Cardiac muscle cell (in vitro differentiated cells and primary cell): ENCODE measurements at regions not wholly inside any gene's neighbourhood (a gene's known extent, or its start where the extent isn't known, plus 50 kb on each side); places are given as distances from the start of the nearest gene placed in this dataset.

Experiments
- DNase-seq, 2 donors: peaks; one replicate each; pipeline versions ENCODE4 v3.0.0 to v3.0.0-alpha.2; 2010 to 2017; ENCODE audit warnings: low read depth in 1 of 2, low spot score in 1 of 2
- H3K27ac ChIP-seq: fragments of 200-600 bp; sonication (generic); 2 replicates; pipeline ENCODE4 v1.5.1; 2016
- H3K27me3 ChIP-seq: fragments of 200-600 bp; sonication (generic); 2 replicates; pipeline ENCODE4 v1.6.0; 2016; ENCODE audit warnings: control low read depth
- H3K36me3 ChIP-seq: fragments of 200-600 bp; sonication (generic); 2 replicates; pipeline ENCODE4 v1.5.1; 2016; ENCODE audit warnings: control low read depth
- H3K4me1 ChIP-seq: fragments of 200-600 bp; sonication (generic); 2 replicates; pipeline ENCODE4 v1.8.1; 2017; ENCODE audit warnings: low read depth, mild to moderate bottlenecking, mixed run types
- H3K4me3 ChIP-seq: fragments of 200-600 bp; sonication (generic); 2 replicates; pipeline ENCODE4 v1.5.1; 2016; ENCODE audit warnings: mild to moderate bottlenecking
- H3K9me3 ChIP-seq: fragments of 200-600 bp; sonication (generic); 2 replicates; pipeline ENCODE4 v1.5.1; 2017; ENCODE audit warnings: low read depth, mild to moderate bottlenecking, control low read depth
- TF ChIP-seq, protein P1 (sequence below): IDR thresholded peaks from 2 replicates; pipeline ENCODE4 v1.5.1; 2012; ENCODE audit warnings: low read depth, mild to moderate bottlenecking, low read length

DNA sequence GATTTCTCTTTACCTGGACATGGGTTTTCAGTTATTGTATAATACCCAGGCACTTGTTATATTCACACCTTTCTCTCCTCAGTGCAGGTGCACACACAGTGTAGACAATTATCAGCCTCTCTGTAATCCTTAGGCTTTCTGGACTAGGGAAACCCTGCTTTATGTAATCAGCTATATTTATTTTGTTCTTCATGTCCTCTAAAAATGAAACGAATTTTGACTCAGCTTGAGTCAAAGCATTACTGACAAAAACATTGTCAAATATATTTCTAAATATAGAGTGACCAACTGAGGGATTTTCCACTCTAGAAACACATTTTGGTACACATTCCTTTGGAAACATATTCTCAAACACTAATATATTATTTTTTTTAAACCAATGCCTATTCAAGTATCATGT lies 144.8 kb upstream of the GULP1 start:
- TF ChIP-seq, protein P1, sequence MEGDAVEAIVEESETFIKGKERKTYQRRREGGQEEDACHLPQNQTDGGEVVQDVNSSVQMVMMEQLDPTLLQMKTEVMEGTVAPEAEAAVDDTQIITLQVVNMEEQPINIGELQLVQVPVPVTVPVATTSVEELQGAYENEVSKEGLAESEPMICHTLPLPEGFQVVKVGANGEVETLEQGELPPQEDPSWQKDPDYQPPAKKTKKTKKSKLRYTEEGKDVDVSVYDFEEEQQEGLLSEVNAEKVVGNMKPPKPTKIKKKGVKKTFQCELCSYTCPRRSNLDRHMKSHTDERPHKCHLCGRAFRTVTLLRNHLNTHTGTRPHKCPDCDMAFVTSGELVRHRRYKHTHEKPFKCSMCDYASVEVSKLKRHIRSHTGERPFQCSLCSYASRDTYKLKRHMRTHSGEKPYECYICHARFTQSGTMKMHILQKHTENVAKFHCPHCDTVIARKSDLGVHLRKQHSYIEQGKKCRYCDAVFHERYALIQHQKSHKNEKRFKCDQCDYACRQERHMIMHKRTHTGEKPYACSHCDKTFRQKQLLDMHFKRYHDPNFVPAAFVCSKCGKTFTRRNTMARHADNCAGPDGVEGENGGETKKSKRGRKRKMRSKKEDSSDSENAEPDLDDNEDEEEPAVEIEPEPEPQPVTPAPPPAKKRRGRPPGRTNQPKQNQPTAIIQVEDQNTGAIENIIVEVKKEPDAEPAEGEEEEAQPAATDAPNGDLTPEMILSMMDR, result no peak
- no peak overlapping the region for H3K4me3 ChIP-seq

DNA sequence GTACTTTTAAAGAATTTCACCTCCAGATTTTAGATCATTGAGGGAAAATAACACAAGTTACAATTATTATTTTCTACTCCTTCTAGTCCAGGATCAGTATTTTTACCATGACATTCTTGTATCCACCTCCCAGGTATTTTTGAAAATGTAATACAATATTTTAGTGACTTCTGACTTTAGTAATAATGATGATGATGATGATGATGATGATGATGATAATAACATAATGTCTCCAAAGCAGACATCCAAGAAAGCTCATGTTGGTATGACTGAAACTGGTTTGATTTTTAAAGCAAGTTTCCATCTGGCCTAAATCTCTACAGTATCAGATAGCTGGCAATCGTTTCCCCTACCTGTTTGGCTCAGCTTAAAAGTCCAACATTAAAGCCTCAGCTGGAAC lies 140.0 kb upstream of the GULP1 start:
- no peaks in the 10 kb centered on the region for H3K36me3 ChIP-seq
- no peak overlapping the region for H3K4me3 ChIP-seq
- H3K4me1 ChIP-seq, result no peaks in the 10 kb centered on the region
- H3K27me3 ChIP-seq, result no peaks in the 10 kb centered on the region
- DNase-seq, result no peak
- no peaks in the 10 kb centered on the region for H3K9me3 ChIP-seq
- TF ChIP-seq, protein P1, result no peak
- H3K27ac ChIP-seq, result no peak overlapping the region

More for the DNA sequence above, 144.8 kb upstream of the GULP1 start:
- Histone ChIP-seq H3K27ac (no peak overlapping the region), H3K27me3 (no peaks in the 10 kb centered on the region), H3K36me3 (no peaks in the 10 kb centered on the region), H3K9me3 (no peaks in the 10 kb centered on the region), H3K4me1 (no peaks in the 10 kb centered on the region)
- DNase-seq, result no peak

DNA sequence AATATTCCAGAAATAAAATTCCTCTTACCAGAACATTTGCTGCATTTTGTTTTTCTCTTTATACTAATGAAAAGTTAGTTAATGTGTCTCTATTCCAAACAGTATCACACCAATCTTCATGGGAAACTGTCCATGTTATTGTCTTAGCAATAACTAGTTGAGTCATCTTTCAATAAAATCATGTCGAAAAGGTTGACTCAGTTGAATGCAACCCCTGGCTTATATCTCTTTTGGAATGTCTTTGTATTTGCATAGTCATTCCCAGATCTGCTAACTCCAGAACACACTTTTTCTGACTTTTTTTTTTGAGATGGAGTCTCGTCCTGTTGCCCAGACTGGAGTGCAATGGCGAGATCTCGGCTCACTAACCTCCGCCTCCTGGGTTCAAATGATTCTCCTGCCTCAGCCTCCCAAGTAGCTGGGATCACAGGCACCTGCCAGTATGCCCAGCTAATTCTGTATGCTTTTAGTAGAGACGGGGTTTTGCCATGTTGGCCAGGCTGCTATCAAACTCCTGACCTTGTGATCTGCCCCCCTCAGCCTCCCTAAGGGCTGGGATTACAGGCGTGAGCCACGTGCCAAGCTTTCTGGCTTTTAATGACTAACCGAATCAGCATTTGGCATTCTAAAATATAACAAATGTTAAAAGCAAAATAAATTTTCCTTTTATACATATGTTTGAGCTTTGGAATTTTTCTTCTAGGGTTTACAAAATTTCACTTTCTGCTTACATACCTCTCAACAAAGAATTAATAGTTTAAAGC lies 133.2 kb upstream of the GULP1 start:
- Histone ChIP-seq H3K27me3 (no peaks in the 10 kb centered on the region), H3K27ac (no peak overlapping the region), H3K9me3 (no peaks in the 10 kb centered on the region), H3K36me3 (no peaks in the 10 kb centered on the region), H3K4me1 (no peaks in the 10 kb centered on the region), H3K4me3 (no peak overlapping the region)
- no peak for DNase-seq
- TF ChIP-seq, protein P1, result no peak

DNA sequence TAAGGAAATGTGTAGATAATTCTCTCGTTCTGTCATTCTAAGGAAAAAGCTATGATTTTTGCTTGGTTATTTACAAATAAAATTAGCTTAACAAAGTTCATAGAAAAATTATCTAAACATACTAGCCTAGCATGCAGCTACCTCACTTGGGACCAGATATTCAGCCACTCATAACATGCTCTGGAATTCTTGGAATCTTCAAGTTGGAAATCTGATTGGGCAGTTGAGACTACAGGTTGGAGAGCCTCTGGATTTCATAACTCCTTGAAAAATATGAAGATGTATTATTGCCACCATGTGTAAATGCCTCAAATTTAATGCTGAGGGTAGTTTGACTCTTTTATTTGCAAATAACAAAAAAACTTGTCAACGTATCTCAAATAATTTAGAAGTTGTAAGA lies 132.2 kb upstream of the GULP1 start:
- Histone ChIP-seq H3K36me3 (no peaks in the 10 kb centered on the region), H3K27me3 (no peaks in the 10 kb centered on the region), H3K9me3 (no peaks in the 10 kb centered on the region), H3K4me3 (no peak overlapping the region), H3K4me1 (no peaks in the 10 kb centered on the region), H3K27ac (no peak overlapping the region)
- no peak for DNase-seq
- TF ChIP-seq, protein P1, result no peak

DNA sequence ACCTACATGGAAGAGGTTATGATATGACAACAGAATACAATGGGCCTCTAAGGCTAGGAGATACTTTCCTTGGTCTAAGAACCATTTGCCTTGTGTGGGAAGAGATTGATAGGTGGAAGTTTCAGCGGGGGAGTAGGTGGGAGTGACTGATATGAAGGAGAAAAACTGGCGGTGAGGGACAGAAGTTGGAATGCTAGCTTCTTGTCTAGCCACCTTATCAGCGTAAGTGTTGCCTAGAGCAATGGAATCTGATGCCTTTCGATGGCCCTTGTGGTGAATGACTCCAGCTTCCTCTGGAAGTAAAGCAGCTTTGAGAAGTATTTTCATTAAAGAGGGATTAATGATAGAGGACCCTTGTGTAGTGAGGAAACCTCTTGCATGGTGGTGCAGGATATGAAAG lies 121.3 kb upstream of the GULP1 start:
- TF ChIP-seq, protein P1, result no peak
- H3K4me1 ChIP-seq, result no peaks in the 10 kb centered on the region
- no peaks in the 10 kb centered on the region for H3K9me3 ChIP-seq
- H3K27me3 ChIP-seq, result no peaks in the 10 kb centered on the region
- no peak overlapping the region for H3K4me3 ChIP-seq
- no peaks in the 10 kb centered on the region for H3K36me3 ChIP-seq
- no peak for DNase-seq
- no peak overlapping the region for H3K27ac ChIP-seq
